HG03196 (cell line): ENCODE measurements at regions not wholly inside any gene's neighbourhood (a gene's known extent, or its start where the extent isn't known, plus 50 kb on each side); places are given as distances from the start of the nearest gene placed in this dataset.
"Not testable (repeated sequence)": the region's sequence is repeated elsewhere in the genome, so short reads cannot be mapped to it uniquely, and the experiment has no call there.

Experiments
- ATAC-seq: cut with Tn5 transposase; IDR thresholded peaks from one replicate; pipeline ENCODE4 v1.9.1; 2021; ENCODE audit not compliant: unreplicated experiment

- no peak for ATAC-seq
Measured at GRCh38 chr10:109663122-109663521, 260.2 kb downstream of the XPNPEP1 start.

DNA sequence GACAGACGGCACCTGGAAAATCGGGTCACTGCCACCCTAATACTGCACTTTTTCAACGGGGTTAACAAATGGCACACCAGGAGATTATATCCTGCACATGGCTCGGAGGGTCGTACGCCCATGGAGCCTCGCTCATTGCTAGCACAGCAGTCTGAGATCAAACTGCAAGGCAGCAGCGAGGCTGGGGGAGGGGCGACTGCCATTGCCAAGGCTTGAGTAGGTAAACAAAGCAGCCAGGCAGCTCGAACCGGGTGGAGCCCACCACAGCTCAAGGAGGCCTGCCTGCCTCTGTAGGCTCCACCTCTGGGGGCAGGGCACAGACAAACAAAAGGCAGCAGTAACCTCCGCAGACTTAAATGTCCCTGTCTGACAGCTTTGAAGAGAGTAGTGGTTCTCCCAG lies 270.7 kb downstream of the XPNPEP1 start:
- not testable (repeated sequence) for ATAC-seq

GRCh38 chr10:109650228-109650627 lies 273.1 kb downstream of the XPNPEP1 start:
- ATAC-seq = no peak

GRCh38 chr10:109647627-109648026 lies 275.7 kb downstream of the XPNPEP1 start:
- no peak for ATAC-seq

DNA sequence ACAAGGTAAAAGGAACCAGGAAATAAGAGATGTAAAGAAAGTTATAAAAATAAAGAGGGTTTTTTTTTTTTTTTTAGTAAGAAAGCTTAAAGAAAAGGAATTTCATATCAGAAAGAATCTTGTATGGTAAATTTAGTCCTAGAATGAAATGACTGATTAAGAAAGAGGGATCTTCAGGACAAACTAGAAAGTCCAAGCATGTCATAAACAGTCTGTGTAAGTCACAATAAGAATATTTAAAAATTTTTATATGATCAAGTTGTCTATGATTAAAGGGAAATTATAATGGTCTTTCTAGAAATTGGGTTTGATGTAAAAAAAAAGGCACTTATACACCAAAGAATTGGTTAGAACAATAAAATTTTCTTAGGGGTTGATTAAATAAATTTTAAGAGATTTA lies 289.5 kb downstream of the XPNPEP1 start:
- ATAC-seq = no peak

- ATAC-seq = not testable (repeated sequence)
Measured at GRCh38 chr10:109633017-109633416, 290.3 kb downstream of the XPNPEP1 start.

- no peak for ATAC-seq
Measured at GRCh38 chr10:109624939-109625338, 298.4 kb downstream of the XPNPEP1 start.

DNA sequence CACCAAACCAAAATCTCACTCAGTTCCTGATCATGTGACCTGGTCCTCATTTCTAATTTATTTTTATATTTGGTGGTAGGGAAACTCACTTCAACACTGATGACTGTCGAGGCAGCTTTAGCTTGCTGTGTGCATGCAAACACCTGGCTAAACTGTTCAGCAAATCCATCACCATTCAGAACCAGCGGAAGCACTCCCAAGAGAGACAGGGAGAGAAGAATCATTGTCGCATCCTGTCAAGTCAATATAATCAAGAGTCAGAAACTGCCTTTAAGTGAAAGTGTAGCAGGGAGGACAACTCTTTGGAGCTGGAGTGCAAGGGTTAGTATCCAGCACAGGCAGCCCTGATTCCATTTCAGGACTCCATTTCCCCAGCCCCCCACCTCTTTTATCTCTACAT lies 300.7 kb downstream of the XPNPEP1 start:
- ATAC-seq = no peak

DNA sequence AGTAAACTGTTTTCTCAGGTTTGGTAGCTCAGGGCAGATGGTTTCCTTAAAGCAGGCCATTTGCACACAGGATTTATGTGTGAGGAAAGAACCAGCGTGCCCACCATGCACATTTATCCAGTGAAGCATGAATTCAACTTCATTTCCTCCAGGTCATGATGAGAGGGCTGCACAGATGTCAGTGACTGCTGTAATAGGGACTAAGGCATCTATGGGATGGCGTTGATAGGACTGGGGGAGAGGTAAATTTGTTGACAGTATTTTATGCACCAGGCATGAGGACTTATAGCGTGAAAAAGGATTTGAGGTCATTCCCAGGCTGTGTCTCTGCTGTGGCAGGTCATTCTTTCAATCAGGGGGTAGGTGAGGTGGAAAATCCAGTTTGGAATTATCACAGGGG lies 302.9 kb downstream of the XPNPEP1 start:
- ATAC-seq = no peak

GRCh38 chr10:109619914-109620313 lies 303.4 kb downstream of the XPNPEP1 start:
- no peak for ATAC-seq

DNA sequence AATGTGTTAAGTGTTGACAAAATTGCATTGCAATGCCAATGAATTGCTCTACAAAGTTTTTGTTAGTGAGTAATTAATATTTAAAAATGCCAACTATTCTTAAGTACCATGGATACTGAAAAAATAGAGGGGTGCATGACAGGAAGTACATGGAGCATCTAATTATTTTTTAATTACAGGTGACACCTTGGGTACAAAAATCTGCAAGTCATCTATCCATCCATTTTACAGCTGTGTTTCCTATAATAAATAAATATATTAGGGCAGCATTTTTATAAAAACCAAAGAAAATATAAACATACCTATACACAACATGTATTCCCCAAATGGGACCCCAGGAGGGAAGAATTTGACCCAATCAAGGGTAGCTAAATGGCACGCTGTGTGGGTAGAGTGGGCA lies 304.6 kb downstream of the XPNPEP1 start:
- no peak for ATAC-seq

DNA sequence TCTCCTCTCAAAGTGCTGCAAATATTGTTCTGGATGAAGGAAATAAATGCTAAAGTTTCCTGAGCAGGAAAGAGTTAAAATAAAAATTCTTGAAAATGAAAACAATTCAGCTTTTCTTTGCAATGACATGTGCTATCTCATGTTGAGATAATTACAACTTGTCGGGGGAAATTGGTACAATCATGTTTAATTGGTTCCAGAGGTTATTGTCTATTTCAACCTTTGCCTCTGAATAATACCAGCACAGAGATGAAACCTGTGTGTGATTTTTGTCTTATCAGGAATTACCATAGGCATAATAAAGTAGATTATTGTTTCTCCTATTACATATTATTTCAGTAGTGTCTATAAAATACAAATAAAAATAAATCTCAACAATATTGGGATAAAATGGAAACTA lies 305.0 kb downstream of the XPNPEP1 start:
- no peak for ATAC-seq

DNA sequence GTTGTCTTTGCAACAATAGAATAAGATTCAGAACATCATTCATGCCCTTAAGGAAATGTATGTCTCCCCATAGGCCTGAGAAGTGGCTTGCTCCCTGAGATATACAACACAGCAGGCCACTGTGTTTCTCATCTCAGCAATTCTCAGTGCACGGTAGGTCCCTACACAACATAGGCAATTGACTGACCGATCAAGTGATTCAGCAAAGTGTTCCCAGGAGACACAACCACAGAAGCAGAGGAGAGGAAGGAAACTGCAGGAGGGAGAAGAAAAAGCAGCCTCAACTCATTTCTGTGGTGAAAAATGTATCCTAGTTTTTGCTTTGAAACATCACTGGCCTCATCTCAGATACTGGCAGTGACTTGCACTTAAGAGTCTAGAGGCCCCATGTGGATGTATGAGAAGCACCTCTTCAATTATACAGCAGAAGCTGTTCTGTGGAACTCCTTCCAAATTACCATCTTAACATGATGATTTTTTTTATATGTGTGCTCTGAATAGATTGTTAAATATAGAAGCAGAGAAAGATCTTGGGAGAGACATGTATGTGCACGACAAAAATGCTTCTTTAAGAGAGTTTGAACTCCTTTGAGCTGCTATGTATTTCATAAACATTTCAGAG lies 306.8 kb downstream of the XPNPEP1 start:
- ATAC-seq = no peak

DNA sequence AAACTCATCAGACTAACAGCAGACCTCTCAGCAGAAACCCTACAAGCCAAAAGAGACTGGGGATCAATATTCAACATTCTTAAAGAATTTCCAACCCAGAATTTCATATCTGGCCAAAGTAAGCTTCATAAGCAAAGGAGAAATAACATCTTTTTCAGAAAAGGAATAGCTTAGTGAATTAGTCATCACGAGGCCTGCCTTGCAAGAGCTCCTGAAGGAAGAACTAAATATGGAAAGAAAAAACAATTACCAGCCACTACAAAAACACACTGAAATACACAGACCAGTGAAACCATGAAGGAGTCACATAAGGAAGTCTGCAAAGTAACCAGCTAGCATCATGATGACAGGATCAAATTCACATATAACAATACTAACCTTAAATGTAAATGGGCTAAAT lies 328.0 kb downstream of the XPNPEP1 start:
- ATAC-seq = not testable (repeated sequence)

DNA sequence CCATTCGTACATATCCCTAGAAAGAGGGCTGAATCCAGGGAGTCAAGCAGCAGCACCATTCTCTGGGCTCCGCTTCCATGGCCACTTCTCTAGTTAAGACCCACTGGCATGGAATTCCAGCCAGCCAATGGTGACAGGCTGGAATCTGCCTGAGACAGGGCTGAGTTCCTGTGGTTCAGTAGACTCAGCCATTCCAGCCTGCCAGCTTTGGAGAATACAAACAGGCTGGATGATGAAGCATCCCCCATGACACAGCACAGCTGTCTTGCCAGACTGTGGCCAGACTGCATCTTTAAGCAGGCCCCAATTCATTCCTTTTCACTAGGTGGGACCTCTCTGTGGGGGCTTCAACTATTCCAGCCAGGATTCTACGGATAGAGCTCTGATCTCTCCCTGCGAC lies 329.6 kb downstream of the XPNPEP1 start:
- ATAC-seq = no peak

GRCh38 chr10:109592391-109592790 lies 330.9 kb downstream of the XPNPEP1 start:
- no peak for ATAC-seq

DNA sequence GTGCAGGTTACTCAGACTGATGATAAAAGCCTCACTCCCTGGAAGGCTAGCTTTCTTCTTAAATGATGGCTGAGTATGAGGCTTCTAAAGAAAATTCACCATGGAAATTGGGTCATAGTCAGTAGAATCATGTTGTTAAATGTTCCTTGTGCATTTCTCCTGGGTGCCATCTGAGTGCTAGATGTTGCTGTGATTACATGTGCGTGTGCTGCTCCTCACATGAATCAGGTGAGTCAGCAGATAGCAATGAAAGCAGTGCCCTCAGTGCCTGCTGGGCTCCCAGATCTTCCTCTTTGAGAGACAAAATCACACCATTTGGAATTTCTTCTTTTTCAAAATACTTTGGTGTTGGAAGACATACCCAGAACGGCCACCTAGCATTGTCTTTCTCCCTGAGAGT lies 331.7 kb downstream of the XPNPEP1 start:
- no peak for ATAC-seq

DNA sequence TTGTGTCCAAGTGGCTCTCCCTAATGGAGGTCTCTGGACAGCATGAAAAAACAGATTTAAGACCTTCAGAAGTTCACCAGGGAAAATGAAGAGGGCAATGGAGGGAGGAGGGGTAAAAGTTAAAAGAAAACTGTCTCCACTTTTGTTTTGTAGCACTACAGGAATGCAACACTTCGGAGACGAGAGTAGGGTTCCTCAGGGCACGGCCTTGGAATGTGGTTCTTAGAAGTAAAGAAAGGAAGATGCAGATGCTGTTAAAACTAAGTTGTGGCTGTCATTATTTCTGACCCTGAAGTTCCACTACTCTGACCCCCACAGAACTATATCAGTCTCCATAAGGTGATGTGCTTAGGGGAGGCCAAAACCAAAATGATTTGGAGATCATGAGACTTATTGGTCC lies 335.1 kb downstream of the XPNPEP1 start:
- ATAC-seq = no peak

DNA sequence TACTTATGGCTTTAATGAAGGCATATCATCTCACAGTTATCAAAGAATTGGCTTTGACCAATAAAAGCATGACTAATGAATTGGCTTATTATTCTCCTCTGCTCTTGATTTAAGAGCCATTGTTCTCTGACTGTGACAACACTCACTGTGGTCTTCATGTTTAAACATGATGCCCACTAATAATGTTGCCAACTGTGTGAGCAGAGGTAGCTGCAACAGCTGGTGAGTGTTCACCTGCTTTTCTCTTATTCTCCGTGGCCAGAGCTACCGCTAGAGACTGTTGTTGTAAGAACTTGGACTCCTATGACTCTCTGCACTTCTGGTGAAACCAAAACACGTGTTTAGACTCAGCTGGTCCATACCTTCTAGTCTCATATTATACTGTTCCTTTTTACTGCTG lies 335.9 kb downstream of the XPNPEP1 start:
- ATAC-seq = no peak

DNA sequence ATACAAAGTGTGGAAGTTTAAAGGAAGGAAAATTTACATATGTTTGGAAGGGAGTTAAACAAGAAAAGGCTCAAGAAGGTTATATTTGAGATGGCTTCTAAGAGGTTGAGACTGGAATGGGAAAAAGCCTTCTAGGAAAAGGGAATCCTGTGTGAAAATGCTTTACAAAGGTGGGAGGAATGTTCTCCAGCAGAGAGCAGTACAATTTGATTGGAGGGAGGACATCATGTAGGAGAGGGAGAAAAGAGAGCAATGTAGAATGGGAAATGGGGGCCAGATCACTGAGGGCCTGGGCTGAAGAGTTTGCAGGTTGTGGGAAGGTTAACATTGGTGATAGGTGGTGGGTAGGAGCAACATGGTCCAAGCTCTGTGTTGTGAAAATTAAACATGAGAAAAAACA lies 366.9 kb downstream of the XPNPEP1 start:
- no peak for ATAC-seq

GRCh38 chr10:109542050-109542603 lies 381.2 kb downstream of the XPNPEP1 start:
- not testable (repeated sequence) for ATAC-seq

DNA sequence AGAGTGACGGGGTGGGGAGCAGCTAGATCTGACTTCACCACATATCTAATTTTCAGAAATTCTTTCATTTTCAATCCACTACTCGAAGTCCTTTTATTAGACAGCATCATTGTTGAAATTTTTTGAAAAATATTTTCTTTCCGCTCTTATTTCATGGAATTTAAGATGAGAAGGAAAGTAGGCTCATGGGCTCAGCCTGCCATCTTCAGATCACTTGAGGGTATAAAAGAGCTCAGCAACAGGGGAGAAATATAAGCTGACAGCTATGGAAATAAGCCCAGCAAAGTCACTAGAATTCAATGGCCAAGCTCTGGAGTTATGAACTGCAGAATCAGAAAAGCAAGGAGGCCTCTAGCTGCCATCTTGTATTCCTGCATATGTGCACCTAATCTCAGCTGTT lies 389.1 kb downstream of the XPNPEP1 start:
- no peak for ATAC-seq

DNA sequence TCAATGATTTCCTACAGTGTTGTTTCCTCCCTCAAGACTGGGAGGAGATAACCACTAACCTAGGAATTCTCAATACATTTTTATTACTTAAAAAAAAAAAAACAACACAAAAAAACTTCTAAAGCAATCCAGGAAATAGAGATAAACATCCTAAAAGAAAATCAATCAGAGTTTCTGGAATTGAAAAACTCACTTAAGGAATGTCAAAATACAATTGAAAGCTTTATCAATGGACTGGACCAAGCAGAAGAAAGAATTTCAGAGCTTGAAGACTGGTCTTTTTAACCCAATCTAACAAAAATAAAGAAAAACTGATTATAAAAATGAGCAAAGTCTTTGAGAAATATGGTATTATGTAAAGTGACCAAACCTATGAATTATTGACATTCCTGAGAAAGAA lies 394.1 kb downstream of the XPNPEP1 start:
- no peak for ATAC-seq
